ENCODE measurements at regions not wholly inside any gene's neighbourhood (a gene's known extent, or its start where the extent isn't known, plus 50 kb on each side); places are given as distances from the start of the nearest gene placed in this dataset.

- no peaks in the 10 kb centered on the region for H3K27me3 Mint-ChIP-seq
- H3K27ac Mint-ChIP-seq, result no peak overlapping the region
Measured at GRCh38 chr11:128389461-128389976, 197.8 kb downstream of the ETS1 start.

DNA sequence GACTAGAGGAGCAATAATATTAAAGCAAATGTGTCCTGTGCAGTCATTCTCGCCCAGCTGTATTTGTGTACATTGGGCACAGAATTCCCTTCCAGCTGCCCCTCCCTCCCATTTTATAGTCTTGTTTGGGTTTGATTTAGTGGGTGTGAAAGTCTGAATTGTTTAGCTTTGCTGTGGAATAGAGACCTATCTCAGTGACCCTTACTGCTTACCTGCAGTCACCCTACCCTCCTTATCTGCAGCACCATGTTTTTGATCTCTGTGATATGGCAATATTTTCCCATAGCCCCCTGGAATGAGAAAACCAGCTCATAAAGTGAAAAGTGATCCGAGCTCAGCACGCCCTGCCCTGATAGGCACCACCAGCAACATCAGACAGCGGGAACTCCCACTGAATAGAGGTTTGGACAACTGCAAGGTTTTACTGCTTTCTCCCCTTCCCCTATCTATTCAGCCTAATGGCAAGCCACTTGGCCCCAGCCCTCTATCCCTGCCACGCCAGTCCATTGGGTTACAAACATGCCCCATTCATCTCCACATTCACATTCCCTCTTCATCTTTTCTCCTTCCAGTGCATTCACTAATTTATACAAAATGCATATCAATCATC is 199.0 kb downstream of the ETS1 start:
- Mint-ChIP-seq H3K9me3 (no peaks in the 10 kb centered on the region), H3K4me3 (no peak overlapping the region), H3K4me1 (peaks cover 13% of the 10 kb centered on the region), H3K27ac (no peak overlapping the region), H3K36me3 (no peaks in the 10 kb centered on the region), H3K27me3 (no peaks in the 10 kb centered on the region)
- no peak for ATAC-seq (ENCODE audit: low read depth)
- no peak for DNase-seq (ENCODE audit: low spot score in 2 of 2)

More at GRCh38 chr11:128389461-128389976, 197.8 kb downstream of the ETS1 start:
- H3K4me3 Mint-ChIP-seq, result no peak overlapping the region
- DNase-seq (ENCODE audit: low spot score in 2 of 2) (no peak), ATAC-seq (ENCODE audit: low read depth) (no peak)
- H3K4me1 Mint-ChIP-seq, result peaks cover 15% of the 10 kb centered on the region
- H3K36me3 Mint-ChIP-seq, result no peaks in the 10 kb centered on the region
- H3K9me3 Mint-ChIP-seq, result no peaks in the 10 kb centered on the region

- DNase-seq (ENCODE audit: low spot score in 2 of 2) (no peak), ATAC-seq (ENCODE audit: low read depth) (no peak)
- peaks cover 3% of the 10 kb centered on the region for H3K9me3 Mint-ChIP-seq
- H3K4me3 Mint-ChIP-seq, result no peak overlapping the region
- peaks cover 2% of the 10 kb centered on the region for H3K36me3 Mint-ChIP-seq
- H3K4me1 Mint-ChIP-seq, result peaks cover 2% of the 10 kb centered on the region
- no peak overlapping the region for H3K27ac Mint-ChIP-seq
- no peaks in the 10 kb centered on the region for H3K27me3 Mint-ChIP-seq
Measured at GRCh38 chr11:128379587-128380580, 207.5 kb downstream of the ETS1 start.

DNA sequence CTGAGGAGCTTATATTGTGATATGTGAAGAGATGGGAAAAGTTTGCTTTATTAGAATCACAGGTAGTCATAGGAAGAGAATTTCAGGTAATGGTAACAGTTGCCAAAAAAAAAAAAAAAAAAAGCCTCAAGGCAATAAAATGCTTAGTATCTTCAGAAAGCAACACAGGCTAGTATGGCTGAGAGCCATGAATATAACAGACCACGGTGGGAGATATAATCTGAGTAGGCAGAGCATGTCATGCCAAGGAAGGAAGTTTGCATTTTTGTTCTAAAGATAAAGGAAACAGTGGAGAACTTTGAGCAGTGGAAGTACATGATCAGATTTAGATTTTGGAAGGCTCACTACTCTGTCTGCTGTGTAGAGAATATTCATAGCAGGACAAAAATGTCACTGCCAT is 211.4 kb downstream of the ETS1 start:
- DNase-seq (ENCODE audit: low spot score in 2 of 2) (no peak), ATAC-seq (ENCODE audit: low read depth) (no peak)
- Mint-ChIP-seq H3K9me3 (peaks cover 1% of the 10 kb centered on the region), H3K27ac (peak overlapping the region; percentile 76), H3K36me3 (no peaks in the 10 kb centered on the region), H3K27me3 (no peaks in the 10 kb centered on the region), H3K4me3 (no peak overlapping the region), H3K4me1 (peaks cover 2% of the 10 kb centered on the region)

- Mint-ChIP-seq H3K4me1 (peaks cover 2% of the 10 kb centered on the region), H3K27ac (no peak overlapping the region), H3K27me3 (no peaks in the 10 kb centered on the region), H3K4me3 (no peak overlapping the region), H3K9me3 (peaks cover 1% of the 10 kb centered on the region), H3K36me3 (no peaks in the 10 kb centered on the region)
- ATAC-seq (ENCODE audit: low read depth) (no peak), DNase-seq (ENCODE audit: low spot score in 2 of 2) (no peak)
Measured at GRCh38 chr11:128374026-128374425, 213.3 kb downstream of the ETS1 start.

GRCh38 chr11:128372977-128373376 is 214.4 kb downstream of the ETS1 start:
- H3K27ac Mint-ChIP-seq, result no peak overlapping the region
- H3K36me3 Mint-ChIP-seq, result no peaks in the 10 kb centered on the region
- ATAC-seq (ENCODE audit: low read depth), result no peak
- H3K27me3 Mint-ChIP-seq, result no peaks in the 10 kb centered on the region
- no peak for DNase-seq (ENCODE audit: low spot score in 2 of 2)
- peaks cover 2% of the 10 kb centered on the region for H3K4me1 Mint-ChIP-seq
- H3K9me3 Mint-ChIP-seq, result peaks cover 1% of the 10 kb centered on the region
- H3K4me3 Mint-ChIP-seq, result no peak overlapping the region

DNA sequence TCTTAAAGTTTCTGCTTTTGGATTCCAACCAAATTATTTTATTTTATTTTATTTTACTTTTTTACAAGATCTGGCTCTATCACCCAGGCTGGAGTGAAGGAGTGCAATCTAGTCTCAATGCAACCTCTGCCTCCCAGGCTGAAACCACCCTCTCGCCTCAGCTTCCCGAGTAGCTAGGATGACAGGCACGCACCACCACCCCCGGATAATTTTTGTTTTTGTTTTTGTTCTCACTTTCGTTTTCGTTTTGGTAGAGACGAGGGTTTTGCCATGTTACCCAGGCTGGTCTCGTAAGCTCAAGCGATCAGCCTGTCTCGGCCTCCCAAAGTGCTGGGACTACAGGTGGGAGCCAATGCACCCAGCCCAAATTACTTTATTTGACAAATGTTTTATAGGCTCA is 219.8 kb downstream of the ETS1 start:
- Mint-ChIP-seq H3K27me3 (no peaks in the 10 kb centered on the region), H3K27ac (peak overlapping the region; percentile 60), H3K36me3 (no peaks in the 10 kb centered on the region), H3K4me3 (peak overlapping the region; percentile 70), H3K4me1 (peaks cover 5% of the 10 kb centered on the region), H3K9me3 (no peaks in the 10 kb centered on the region)
- ATAC-seq (ENCODE audit: low read depth) (peak; percentile 95), DNase-seq (ENCODE audit: low spot score in 2 of 2) (peak; percentile 16 to 21)

DNA sequence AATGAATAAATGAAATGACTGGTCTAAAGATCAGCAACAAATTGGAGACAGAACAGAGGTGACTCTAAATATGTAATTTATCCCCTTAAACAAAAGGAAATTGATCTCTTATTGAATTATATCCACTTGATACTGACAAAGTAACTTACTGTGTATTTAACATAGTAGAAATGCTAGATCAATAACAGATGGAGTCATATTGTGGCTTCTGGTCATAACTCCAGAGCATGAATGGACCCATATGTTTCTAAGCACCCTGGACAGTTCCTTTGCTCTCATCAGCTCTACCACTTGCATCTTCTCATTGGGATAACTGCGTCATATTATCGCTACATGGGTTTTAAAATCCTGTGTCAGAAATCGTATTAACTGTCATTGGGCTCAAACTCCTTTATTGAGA is 222.3 kb downstream of the ETS1 start:
- Mint-ChIP-seq H3K9me3 (no peaks in the 10 kb centered on the region), H3K36me3 (no peaks in the 10 kb centered on the region), H3K4me3 (no peak overlapping the region), H3K27ac (no peak overlapping the region), H3K27me3 (no peaks in the 10 kb centered on the region), H3K4me1 (peaks cover 16% of the 10 kb centered on the region)
- ATAC-seq (ENCODE audit: low read depth) (no peak), DNase-seq (ENCODE audit: low spot score in 2 of 2) (no peak)

DNA sequence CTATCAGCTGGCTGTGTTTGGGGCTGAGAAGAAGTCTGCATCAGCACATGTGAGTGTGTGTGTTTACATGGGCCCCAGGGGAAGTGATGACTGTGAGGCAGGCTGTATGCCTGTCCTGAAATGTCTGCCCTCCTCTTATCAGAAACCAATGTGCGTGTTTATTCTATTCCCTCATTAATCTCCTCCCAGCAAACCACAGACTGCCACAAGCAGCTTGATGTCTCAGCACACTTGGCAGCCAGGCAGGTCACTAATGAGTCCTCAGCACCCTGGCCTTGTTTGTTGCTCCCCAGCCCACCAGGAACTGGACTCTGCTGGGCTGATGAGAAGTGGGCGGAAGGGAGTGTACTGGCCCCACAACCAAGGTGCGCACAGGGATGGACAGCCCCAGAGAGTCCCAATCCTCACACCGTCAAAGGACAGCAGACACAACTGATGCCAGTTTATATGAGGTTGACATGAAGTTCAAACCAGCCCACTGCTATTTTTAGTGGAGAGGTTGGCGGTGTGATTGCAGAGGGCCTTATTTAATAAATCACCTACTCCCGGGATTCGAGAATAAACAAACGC is 225.8 kb downstream of the ETS1 start:
- no peak for DNase-seq (ENCODE audit: low spot score in 2 of 2)
- Mint-ChIP-seq H3K27ac (peak overlapping the region; percentile 52), H3K4me3 (no peak overlapping the region), H3K27me3 (no peaks in the 10 kb centered on the region), H3K9me3 (no peaks in the 10 kb centered on the region), H3K36me3 (no peaks in the 10 kb centered on the region), H3K4me1 (peaks cover 17% of the 10 kb centered on the region)
- ATAC-seq (ENCODE audit: low read depth), result peak; percentile 86

- H3K4me1 Mint-ChIP-seq, result peaks cover 17% of the 10 kb centered on the region
Measured at GRCh38 chr11:128359515-128359914, 227.8 kb downstream of the ETS1 start.

GRCh38 chr11:128357073-128357472 is 230.3 kb downstream of the ETS1 start:
- DNase-seq (ENCODE audit: low spot score in 2 of 2) (no peak), ATAC-seq (ENCODE audit: low read depth) (no peak)
- Mint-ChIP-seq H3K36me3 (peaks cover 1% of the 10 kb centered on the region), H3K9me3 (no peaks in the 10 kb centered on the region), H3K27me3 (no peaks in the 10 kb centered on the region), H3K27ac (no peak overlapping the region), H3K4me3 (no peak overlapping the region), H3K4me1 (peaks cover 14% of the 10 kb centered on the region)

More at GRCh38 chr11:128359515-128359914, 227.8 kb downstream of the ETS1 start:
- Mint-ChIP-seq H3K36me3 (no peaks in the 10 kb centered on the region), H3K4me3 (no peak overlapping the region), H3K27ac (no peak overlapping the region), H3K27me3 (no peaks in the 10 kb centered on the region), H3K9me3 (no peaks in the 10 kb centered on the region)
- DNase-seq (ENCODE audit: low spot score in 2 of 2) (no peak), ATAC-seq (ENCODE audit: low read depth) (no peak)

- peaks cover 4% of the 10 kb centered on the region for H3K4me1 Mint-ChIP-seq
Measured at GRCh38 chr11:128355558-128355957, 231.8 kb downstream of the ETS1 start.

DNA sequence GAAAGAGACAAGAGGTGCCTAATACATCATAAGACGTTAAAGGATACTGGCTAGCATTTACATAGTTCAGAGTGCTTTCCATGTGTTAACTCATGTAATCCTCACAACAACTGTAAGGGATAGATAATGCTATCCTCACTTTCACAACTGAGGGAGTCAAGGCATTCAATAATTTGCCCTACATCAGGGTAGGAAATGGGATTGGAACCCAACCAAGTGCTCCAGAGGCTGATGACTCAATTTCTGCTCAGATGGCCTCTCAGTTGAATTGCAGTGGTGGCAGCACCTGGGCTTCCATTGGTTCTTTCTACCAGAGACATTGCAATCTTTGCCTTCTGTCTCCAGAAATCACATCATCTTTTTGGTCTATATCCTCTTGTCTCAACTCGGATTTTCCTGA is 232.9 kb downstream of the ETS1 start:
- H3K9me3 Mint-ChIP-seq, result no peaks in the 10 kb centered on the region
- H3K4me3 Mint-ChIP-seq, result no peak overlapping the region
- H3K27me3 Mint-ChIP-seq, result no peaks in the 10 kb centered on the region
- H3K36me3 Mint-ChIP-seq, result peaks cover 1% of the 10 kb centered on the region
- ATAC-seq (ENCODE audit: low read depth), result no peak
- DNase-seq (ENCODE audit: low spot score in 2 of 2), result no peak
- H3K27ac Mint-ChIP-seq, result no peak overlapping the region
- peaks cover 15% of the 10 kb centered on the region for H3K4me1 Mint-ChIP-seq

More at GRCh38 chr11:128355558-128355957, 231.8 kb downstream of the ETS1 start:
- DNase-seq (ENCODE audit: low spot score in 2 of 2) (no peak), ATAC-seq (ENCODE audit: low read depth) (no peak)
- Mint-ChIP-seq H3K27ac (no peak overlapping the region), H3K4me3 (no peak overlapping the region), H3K9me3 (no peaks in the 10 kb centered on the region), H3K36me3 (peaks cover 1% of the 10 kb centered on the region), H3K27me3 (no peaks in the 10 kb centered on the region)

DNA sequence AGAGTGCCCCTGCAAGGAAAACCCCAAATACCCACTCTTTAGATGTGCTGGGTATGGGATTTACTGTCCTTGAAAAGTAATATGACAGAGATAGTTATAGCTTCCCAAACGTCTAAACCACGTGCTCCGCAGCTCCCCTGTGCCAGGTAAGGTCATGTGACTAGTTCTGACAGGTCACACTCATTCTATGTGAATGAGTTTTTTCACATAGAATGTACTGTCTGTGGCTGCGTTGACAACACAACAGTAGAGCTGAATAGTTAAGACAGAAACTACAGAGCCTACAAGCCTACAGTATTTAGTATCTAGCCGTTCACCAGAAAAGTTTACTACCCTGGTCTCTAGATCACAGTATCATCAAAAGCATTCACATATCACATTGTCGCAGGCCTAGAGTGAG is 236.2 kb downstream of the ETS1 start:
- Mint-ChIP-seq H3K4me1 (peaks cover 12% of the 10 kb centered on the region), H3K27ac (no peak overlapping the region), H3K9me3 (no peaks in the 10 kb centered on the region), H3K27me3 (no peaks in the 10 kb centered on the region), H3K36me3 (peaks cover 1% of the 10 kb centered on the region), H3K4me3 (no peak overlapping the region)
- DNase-seq (ENCODE audit: low spot score in 2 of 2), result no peak
- no peak for ATAC-seq (ENCODE audit: low read depth)
